ENCODE measurements at regions not wholly inside any gene's neighbourhood (a gene's known extent, or its start where the extent isn't known, plus 50 kb on each side); places are given as distances from the start of the nearest gene placed in this dataset.

- TF ChIP-seq, protein P1, sequence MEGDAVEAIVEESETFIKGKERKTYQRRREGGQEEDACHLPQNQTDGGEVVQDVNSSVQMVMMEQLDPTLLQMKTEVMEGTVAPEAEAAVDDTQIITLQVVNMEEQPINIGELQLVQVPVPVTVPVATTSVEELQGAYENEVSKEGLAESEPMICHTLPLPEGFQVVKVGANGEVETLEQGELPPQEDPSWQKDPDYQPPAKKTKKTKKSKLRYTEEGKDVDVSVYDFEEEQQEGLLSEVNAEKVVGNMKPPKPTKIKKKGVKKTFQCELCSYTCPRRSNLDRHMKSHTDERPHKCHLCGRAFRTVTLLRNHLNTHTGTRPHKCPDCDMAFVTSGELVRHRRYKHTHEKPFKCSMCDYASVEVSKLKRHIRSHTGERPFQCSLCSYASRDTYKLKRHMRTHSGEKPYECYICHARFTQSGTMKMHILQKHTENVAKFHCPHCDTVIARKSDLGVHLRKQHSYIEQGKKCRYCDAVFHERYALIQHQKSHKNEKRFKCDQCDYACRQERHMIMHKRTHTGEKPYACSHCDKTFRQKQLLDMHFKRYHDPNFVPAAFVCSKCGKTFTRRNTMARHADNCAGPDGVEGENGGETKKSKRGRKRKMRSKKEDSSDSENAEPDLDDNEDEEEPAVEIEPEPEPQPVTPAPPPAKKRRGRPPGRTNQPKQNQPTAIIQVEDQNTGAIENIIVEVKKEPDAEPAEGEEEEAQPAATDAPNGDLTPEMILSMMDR (conservative IDR thresholded peaks at IDR 0.05; ENCODE audit: low read depth, low read length): no peak
- TF ChIP-seq RAD21 (IDR thresholded peaks at IDR 0.05; ENCODE audit: low read length): no peak
- no peak for TF ChIP-seq BHLHE40 (IDR thresholded peaks at IDR 0.05; ENCODE audit: low read depth, low read length)
- TF ChIP-seq POLR2A (IDR thresholded peaks at IDR 0.05; ENCODE audit: low read depth, low read length): no peak
Measured at GRCh38 chr20:11304795-11305194, 612.9 kb upstream of the BTBD3 start.
